ENCODE measurements at regions not wholly inside any gene's neighbourhood (a gene's known extent, or its start where the extent isn't known, plus 50 kb on each side); places are given as distances from the start of the nearest gene placed in this dataset.

DNA sequence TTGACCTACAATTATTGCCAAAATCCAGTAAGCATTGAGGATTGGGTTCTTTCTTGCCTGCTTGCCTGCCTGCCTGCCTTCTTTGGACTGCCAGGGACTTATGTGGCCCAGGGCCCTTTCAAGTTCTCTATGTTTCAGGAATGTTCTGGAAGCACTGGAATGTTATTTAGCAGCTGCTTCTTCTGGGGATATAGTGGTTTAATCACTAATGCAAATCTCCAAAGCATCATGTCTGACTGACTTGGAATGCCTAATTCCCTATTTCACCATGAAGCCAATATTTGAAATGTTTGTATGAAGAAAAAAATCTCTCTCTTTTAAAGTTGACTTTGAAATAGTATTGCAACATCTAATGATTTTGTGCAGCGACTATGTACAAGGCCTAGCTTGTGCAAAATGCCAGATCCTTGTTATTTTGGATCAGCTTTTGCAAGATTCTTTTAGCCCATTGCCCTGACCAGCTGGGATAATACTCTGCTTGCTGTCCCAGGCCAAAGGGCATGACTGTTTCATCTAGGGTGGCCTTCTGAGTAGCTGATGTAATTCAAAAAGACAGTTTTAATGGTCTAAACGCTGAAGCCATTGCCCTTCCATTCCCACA, 204.6 kb downstream of the RND3 start:
- Histone ChIP-seq H3K36me3 (ENCODE audit: control insufficient read depth, insufficient read depth, low read length) (no peaks in the 10 kb centered on the region), H3K27me3 (replicated peaks; ENCODE audit: control insufficient read depth, insufficient read depth, low read length) (no peaks in the 10 kb centered on the region), H3K4me3 (replicated peaks; ENCODE audit: low read depth, low read length) (no peak overlapping the region)
- TF ChIP-seq, protein P1, sequence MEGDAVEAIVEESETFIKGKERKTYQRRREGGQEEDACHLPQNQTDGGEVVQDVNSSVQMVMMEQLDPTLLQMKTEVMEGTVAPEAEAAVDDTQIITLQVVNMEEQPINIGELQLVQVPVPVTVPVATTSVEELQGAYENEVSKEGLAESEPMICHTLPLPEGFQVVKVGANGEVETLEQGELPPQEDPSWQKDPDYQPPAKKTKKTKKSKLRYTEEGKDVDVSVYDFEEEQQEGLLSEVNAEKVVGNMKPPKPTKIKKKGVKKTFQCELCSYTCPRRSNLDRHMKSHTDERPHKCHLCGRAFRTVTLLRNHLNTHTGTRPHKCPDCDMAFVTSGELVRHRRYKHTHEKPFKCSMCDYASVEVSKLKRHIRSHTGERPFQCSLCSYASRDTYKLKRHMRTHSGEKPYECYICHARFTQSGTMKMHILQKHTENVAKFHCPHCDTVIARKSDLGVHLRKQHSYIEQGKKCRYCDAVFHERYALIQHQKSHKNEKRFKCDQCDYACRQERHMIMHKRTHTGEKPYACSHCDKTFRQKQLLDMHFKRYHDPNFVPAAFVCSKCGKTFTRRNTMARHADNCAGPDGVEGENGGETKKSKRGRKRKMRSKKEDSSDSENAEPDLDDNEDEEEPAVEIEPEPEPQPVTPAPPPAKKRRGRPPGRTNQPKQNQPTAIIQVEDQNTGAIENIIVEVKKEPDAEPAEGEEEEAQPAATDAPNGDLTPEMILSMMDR (IDR thresholded peaks at IDR 0.05; ENCODE audit: insufficient read depth, low read length, poor library complexity, severe bottlenecking) = no peak
- no peak for DNase-seq (ENCODE audit: extremely low read depth, insufficient read length)

DNA sequence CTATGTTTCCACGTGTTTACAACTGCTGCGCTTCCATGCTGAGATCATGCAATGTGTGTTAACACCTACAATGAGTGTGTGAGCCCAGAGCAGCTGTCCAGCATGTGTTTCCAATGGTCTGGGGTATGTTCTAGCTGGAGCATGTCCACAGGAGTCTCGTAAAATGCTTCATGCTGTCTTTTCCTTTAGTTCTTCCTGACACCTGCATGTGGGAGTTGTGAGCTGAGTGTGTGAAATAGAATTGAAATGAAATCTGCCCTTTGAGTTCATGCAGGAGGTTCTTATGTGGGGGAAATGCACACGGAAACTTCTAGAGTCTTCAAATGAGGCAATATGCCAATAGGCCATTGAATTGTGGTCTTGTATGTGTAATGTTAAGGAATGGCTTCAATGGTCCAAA, 205.1 kb downstream of the RND3 start:
- Histone ChIP-seq H3K4me3 (replicated peaks; ENCODE audit: low read depth, low read length) (no peak overlapping the region), H3K36me3 (ENCODE audit: control insufficient read depth, insufficient read depth, low read length) (no peaks in the 10 kb centered on the region), H3K27me3 (replicated peaks; ENCODE audit: control insufficient read depth, insufficient read depth, low read length) (no peaks in the 10 kb centered on the region)
- TF ChIP-seq, protein P1 (IDR thresholded peaks at IDR 0.05; ENCODE audit: insufficient read depth, low read length, poor library complexity, severe bottlenecking) = no peak
- DNase-seq (ENCODE audit: extremely low read depth, insufficient read length) = no peak

DNA sequence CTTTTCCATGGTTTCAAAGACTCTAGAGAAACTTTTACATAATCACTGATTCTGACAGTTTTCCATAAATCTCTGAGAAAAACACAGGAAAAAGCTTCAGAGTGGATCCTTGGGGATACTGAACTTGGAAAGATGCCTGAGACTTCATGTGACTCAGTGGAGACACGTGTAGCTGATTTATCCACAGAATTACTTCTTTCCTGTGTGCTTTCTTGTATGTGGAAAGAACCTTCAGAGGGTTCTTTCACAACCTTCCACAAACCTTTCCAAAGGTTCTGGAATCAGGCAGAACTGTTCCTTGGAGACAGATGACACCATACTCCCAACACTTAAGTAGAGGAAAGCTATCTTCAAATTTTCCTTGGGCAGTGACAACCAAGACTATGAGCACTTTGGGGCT, 207.2 kb downstream of the RND3 start:
- TF ChIP-seq, protein P1 (IDR thresholded peaks at IDR 0.05; ENCODE audit: insufficient read depth, low read length, poor library complexity, severe bottlenecking) = no peak
- DNase-seq (ENCODE audit: extremely low read depth, insufficient read length) = no peak
- H3K27me3 ChIP-seq (replicated peaks; ENCODE audit: control insufficient read depth, insufficient read depth, low read length) = no peaks in the 10 kb centered on the region
- H3K36me3 ChIP-seq (ENCODE audit: control insufficient read depth, insufficient read depth, low read length) = no peaks in the 10 kb centered on the region
- H3K4me3 ChIP-seq (replicated peaks; ENCODE audit: low read depth, low read length) = no peak overlapping the region

DNA sequence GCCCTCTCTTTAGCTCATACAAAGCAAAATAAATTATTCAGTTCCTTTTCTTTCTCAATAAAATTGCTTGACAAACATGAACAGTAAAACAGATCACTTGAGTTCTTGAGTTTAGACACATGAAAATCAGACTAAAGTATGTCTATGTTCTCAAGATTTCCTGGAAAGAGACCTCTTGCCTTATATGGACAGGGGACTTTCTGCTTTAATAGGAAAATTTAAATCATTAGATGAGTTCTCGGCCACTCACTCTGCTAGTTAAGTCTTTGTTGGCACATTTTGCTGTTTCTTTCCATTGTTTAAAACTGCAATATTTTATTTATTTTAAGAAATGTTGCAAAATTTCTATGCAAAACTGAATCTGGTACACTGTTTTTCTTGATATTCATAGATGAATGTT, 207.8 kb downstream of the RND3 start:
- TF ChIP-seq, protein P1 (IDR thresholded peaks at IDR 0.05; ENCODE audit: insufficient read depth, low read length, poor library complexity, severe bottlenecking) = no peak
- no peaks in the 10 kb centered on the region for H3K27me3 ChIP-seq (replicated peaks; ENCODE audit: control insufficient read depth, insufficient read depth, low read length)
- DNase-seq (ENCODE audit: extremely low read depth, insufficient read length) = no peak
- no peaks in the 10 kb centered on the region for H3K36me3 ChIP-seq (ENCODE audit: control insufficient read depth, insufficient read depth, low read length)
- no peak overlapping the region for H3K4me3 ChIP-seq (replicated peaks; ENCODE audit: low read depth, low read length)

DNA sequence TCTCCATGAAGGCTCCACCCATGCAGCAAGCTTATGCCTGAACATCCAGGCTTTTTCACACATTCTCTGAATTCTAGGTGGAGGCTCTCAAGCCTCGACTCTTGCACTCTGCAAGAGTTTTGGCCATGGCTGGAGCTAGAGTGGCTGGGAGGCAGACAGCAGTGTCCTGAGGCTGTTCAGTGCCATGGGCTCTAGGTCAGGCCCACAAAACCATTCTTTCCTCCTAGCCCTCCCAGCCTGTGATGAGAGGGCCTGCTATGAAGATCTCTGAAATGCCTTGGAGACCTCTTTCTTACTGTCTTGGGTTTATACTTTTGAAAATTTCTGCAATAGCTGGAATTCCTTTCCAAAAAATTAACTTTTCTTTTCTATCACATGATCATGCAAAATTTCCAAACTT, 210.7 kb downstream of the RND3 start:
- H3K27me3 ChIP-seq (replicated peaks; ENCODE audit: control insufficient read depth, insufficient read depth, low read length) = no peaks in the 10 kb centered on the region
- TF ChIP-seq, protein P1 (IDR thresholded peaks at IDR 0.05; ENCODE audit: insufficient read depth, low read length, poor library complexity, severe bottlenecking) = no peak
- H3K4me3 ChIP-seq (replicated peaks; ENCODE audit: low read depth, low read length) = no peak overlapping the region
- no peak for DNase-seq (ENCODE audit: extremely low read depth, insufficient read length)
- H3K36me3 ChIP-seq (ENCODE audit: control insufficient read depth, insufficient read depth, low read length) = no peaks in the 10 kb centered on the region

DNA sequence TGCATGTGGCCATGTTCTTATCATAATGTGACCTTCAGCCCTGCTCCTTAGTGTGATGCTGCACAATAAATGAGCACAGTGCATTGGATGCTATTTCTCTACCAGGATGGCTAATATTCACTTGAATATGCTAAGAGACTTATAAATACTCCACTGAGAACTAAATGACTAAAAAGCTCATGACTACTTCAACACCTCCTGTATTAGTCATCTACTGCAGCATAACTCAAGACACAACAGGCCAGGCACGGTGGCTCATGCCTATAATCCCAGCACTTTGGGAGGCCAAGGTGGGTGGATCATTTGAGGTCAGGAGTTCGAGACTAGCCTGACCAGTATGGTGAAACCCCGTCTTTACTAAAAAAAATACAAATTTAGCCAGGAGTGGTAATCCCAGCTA, 213.4 kb downstream of the RND3 start:
- no peak for DNase-seq (ENCODE audit: extremely low read depth, insufficient read length)
- H3K36me3 ChIP-seq (ENCODE audit: control insufficient read depth, insufficient read depth, low read length) = no peaks in the 10 kb centered on the region
- TF ChIP-seq, protein P1 (IDR thresholded peaks at IDR 0.05; ENCODE audit: insufficient read depth, low read length, poor library complexity, severe bottlenecking) = no peak
- no peak overlapping the region for H3K4me3 ChIP-seq (replicated peaks; ENCODE audit: low read depth, low read length)
- H3K27me3 ChIP-seq (replicated peaks; ENCODE audit: control insufficient read depth, insufficient read depth, low read length) = no peaks in the 10 kb centered on the region
